IgD-negative memory B cell (primary cell): ENCODE measurements at regions not wholly inside any gene's neighbourhood (a gene's known extent, or its start where the extent isn't known, plus 50 kb on each side); places are given as distances from the start of the nearest gene placed in this dataset.

Experiments used
- H3K27ac Mint-ChIP-seq, 3 donors: one replicate each; pipeline ENCODE4 v1.8.0; 2020 to 2022; ENCODE audit warnings: mild to moderate bottlenecking in 3 of 3, mixed read lengths in 3 of 3, moderate library complexity in 1 of 3
- H3K27me3 Mint-ChIP-seq: one replicate; pipeline ENCODE4 v1.8.0; 2021; ENCODE audit warnings: mixed read lengths
- H3K36me3 Mint-ChIP-seq: one replicate; pipeline ENCODE4 v1.8.0; 2020; ENCODE audit warnings: mild to moderate bottlenecking, mixed read lengths
- H3K4me1 Mint-ChIP-seq, 3 donors: one replicate each; pipeline ENCODE4 v1.8.0; 2020 to 2022; ENCODE audit warnings: mixed read lengths in 3 of 3, mild to moderate bottlenecking in 1 of 3
- H3K4me3 Mint-ChIP-seq, 4 donors: one replicate each; pipeline ENCODE4 v1.8.0; 2020 to 2022; ENCODE audit warnings: mild to moderate bottlenecking in 4 of 4, mixed read lengths in 4 of 4, moderate library complexity in 3 of 4
- H3K9me3 Mint-ChIP-seq, 3 donors: one replicate each; pipeline ENCODE4 v1.8.0; 2020 to 2021; ENCODE audit warnings: mixed read lengths in 3 of 3, mild to moderate bottlenecking in 1 of 3

DNA sequence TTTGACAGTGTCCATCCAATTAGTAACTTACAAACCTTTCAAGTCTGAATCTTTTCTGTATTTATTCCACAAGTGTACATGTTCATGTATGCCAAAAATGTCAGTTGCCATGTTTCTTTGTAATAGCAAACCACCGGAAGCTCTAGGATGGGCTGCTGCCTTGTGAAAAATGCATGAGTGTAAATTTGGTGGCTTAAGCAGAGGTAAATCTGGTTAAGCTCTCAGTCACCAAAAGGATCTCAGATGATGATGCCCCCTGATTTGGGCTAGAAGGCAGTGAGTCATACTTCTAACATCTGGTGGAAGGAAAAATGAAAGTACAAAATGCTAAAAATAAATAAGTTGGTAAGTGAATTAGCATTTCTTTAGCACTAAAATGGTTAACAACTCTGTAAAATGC lies 567.5 kb downstream of the ELAVL2 start:
- Mint-ChIP-seq H3K36me3 (no peaks in the 10 kb centered on the region), H3K27me3 (no peaks in the 10 kb centered on the region), H3K27ac (no peak overlapping the region), H3K9me3 (peaks cover 0 to 12% (median 1%) of the 10 kb centered on the region in 3 donors), H3K4me1 (no peaks in the 10 kb centered on the region), H3K4me3 (no peak overlapping the region)

DNA sequence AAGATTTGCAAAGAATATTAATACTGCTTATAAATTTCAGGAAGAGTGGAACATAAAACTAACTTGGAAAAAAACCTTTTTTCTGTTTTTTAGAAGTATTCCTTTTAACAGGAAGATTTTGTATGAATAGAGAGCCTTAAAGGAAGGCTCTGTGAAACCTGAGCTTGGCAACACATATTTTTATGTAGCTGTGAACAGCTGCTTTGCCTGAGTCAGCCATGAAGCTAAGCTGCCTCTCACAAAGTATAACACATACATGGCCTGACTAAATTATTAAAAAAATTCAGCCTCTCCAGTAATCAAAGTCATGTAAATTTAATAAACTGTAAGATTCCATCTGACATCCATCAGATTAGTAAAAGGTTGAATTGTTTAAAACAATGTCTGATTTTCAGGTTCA lies 547.5 kb downstream of the ELAVL2 start:
- Mint-ChIP-seq H3K4me3 (no peak overlapping the region), H3K36me3 (no peaks in the 10 kb centered on the region), H3K27ac (no peak overlapping the region), H3K9me3 (peaks cover 0 to 6% (median 3%) of the 10 kb centered on the region in 3 donors), H3K27me3 (no peaks in the 10 kb centered on the region), H3K4me1 (no peaks in the 10 kb centered on the region)

GRCh38 chr9:23287390-23287789 lies 538.6 kb downstream of the ELAVL2 start:
- Mint-ChIP-seq H3K27ac (no peak overlapping the region), H3K27me3 (no peaks in the 10 kb centered on the region), H3K4me3 (peak overlapping the region in 1 of 4 donors; percentile 10), H3K36me3 (no peaks in the 10 kb centered on the region), H3K9me3 (peaks cover 2 to 14% (median 6%) of the 10 kb centered on the region in 3 donors), H3K4me1 (no peaks in the 10 kb centered on the region)

DNA sequence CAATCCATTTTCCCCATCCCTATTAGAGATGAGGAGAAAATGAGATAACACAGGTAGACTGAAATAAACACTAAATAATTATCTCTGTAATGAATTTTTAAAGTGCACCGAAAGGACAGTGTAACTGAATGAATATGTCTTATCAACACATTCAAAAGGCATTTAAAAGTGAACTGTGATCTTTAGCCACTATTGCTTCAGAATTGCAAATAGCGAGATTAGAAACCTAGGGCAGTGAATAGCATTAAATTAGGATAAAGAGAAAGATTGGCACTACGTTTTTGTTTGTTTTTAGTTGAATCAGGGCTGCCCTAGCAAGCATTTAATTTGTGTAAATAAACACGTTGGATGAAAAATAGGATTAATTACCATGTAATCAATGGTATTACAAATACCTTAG lies 537.5 kb downstream of the ELAVL2 start:
- H3K4me1 Mint-ChIP-seq = no peaks in the 10 kb centered on the region
- no peak overlapping the region for H3K27ac Mint-ChIP-seq
- H3K9me3 Mint-ChIP-seq = peaks cover 2 to 14% (median 6%) of the 10 kb centered on the region in 3 donors
- H3K36me3 Mint-ChIP-seq = no peaks in the 10 kb centered on the region
- H3K27me3 Mint-ChIP-seq = no peaks in the 10 kb centered on the region
- no peak overlapping the region for H3K4me3 Mint-ChIP-seq

GRCh38 chr9:23290973-23291372 lies 535.1 kb downstream of the ELAVL2 start:
- Mint-ChIP-seq H3K4me3 (no peak overlapping the region), H3K4me1 (no peaks in the 10 kb centered on the region), H3K9me3 (peaks cover 2 to 14% (median 4%) of the 10 kb centered on the region in 3 donors), H3K27ac (no peak overlapping the region), H3K27me3 (no peaks in the 10 kb centered on the region), H3K36me3 (no peaks in the 10 kb centered on the region)

GRCh38 chr9:23302281-23302680 lies 523.8 kb downstream of the ELAVL2 start:
- Mint-ChIP-seq H3K4me3 (no peak overlapping the region), H3K36me3 (peaks cover 1% of the 10 kb centered on the region), H3K27ac (no peak overlapping the region), H3K9me3 (peaks cover 2 to 15% (median 7%) of the 10 kb centered on the region in 3 donors), H3K27me3 (no peaks in the 10 kb centered on the region), H3K4me1 (no peaks in the 10 kb centered on the region)

- H3K27ac Mint-ChIP-seq = no peak overlapping the region
- no peaks in the 10 kb centered on the region for H3K27me3 Mint-ChIP-seq
- H3K4me1 Mint-ChIP-seq = peaks cover 0 to 1% (median 0%) of the 10 kb centered on the region in 3 donors
- peaks cover 2 to 13% (median 5%) of the 10 kb centered on the region in 3 donors for H3K9me3 Mint-ChIP-seq
- H3K36me3 Mint-ChIP-seq = peaks cover 1% of the 10 kb centered on the region
- no peak overlapping the region for H3K4me3 Mint-ChIP-seq
These were observed 519.3 kb downstream of the ELAVL2 start for GRCh38 chr9:23306731-23307130.

GRCh38 chr9:23307731-23308513 lies 518.1 kb downstream of the ELAVL2 start:
- Mint-ChIP-seq H3K27ac (no peak overlapping the region), H3K36me3 (no peaks in the 10 kb centered on the region), H3K4me1 (peaks cover 0 to 1% (median 0%) of the 10 kb centered on the region in 3 donors), H3K4me3 (no peak overlapping the region), H3K9me3 (peaks cover 2 to 16% (median 2%) of the 10 kb centered on the region in 3 donors), H3K27me3 (no peaks in the 10 kb centered on the region)

DNA sequence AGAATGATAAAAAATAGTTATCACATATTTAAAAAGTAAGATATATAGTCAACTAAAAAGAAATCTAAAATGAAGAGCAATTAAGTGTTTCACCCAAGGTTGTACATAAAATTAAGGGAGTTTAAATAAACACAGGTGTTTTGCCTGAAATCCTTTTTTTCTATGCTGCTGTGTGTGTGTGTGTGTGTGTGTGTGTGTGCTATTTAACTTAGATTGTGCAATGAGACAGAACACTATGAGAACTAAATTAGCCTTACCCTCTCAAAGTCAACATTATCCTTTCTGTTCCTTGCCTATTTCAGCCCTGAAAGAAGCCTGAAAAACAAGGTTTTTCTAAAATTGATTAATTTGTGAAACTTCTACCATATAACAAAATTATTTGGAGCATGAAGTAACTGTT lies 516.2 kb downstream of the ELAVL2 start:
- no peak overlapping the region for H3K4me3 Mint-ChIP-seq
- H3K27ac Mint-ChIP-seq = no peak overlapping the region
- peaks cover 2 to 12% (median 5%) of the 10 kb centered on the region in 3 donors for H3K9me3 Mint-ChIP-seq
- H3K27me3 Mint-ChIP-seq = no peaks in the 10 kb centered on the region
- no peaks in the 10 kb centered on the region for H3K36me3 Mint-ChIP-seq
- peaks cover 0 to 1% (median 0%) of the 10 kb centered on the region in 3 donors for H3K4me1 Mint-ChIP-seq

GRCh38 chr9:23314247-23314646 lies 511.8 kb downstream of the ELAVL2 start:
- Mint-ChIP-seq H3K36me3 (no peaks in the 10 kb centered on the region), H3K9me3 (peaks cover 0 to 8% (median 3%) of the 10 kb centered on the region in 3 donors), H3K4me1 (peaks cover 0 to 1% (median 0%) of the 10 kb centered on the region in 3 donors), H3K27me3 (no peaks in the 10 kb centered on the region), H3K27ac (no peak overlapping the region), H3K4me3 (no peak overlapping the region)

DNA sequence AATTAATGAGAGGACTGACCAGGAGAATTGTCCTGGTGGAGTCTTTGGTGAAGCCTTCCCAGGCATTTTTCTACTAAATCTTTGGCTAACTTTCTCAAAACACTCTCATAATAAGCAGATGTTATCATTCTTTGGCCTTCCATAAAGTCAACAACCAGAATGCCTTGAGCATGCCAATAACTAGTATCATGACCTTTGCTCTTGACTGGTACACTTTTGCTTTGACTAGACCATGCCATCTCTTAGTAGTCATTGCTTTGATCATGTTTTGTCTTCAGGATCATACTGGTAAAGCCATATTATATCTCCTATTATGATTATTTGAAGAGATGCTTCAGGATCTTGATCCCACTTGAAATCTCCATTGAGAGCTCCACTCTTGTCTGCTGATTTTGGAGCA lies 506.9 kb downstream of the ELAVL2 start:
- Mint-ChIP-seq H3K27me3 (no peaks in the 10 kb centered on the region), H3K27ac (no peak overlapping the region), H3K4me3 (no peak overlapping the region), H3K36me3 (no peaks in the 10 kb centered on the region), H3K9me3 (peaks cover 0 to 5% (median 3%) of the 10 kb centered on the region in 3 donors), H3K4me1 (no peaks in the 10 kb centered on the region)

- Mint-ChIP-seq H3K9me3 (peaks cover 0 to under 1% (median 0%) of the 10 kb centered on the region in 3 donors), H3K4me1 (no peaks in the 10 kb centered on the region), H3K4me3 (no peak overlapping the region), H3K36me3 (no peaks in the 10 kb centered on the region), H3K27me3 (no peaks in the 10 kb centered on the region), H3K27ac (no peak overlapping the region)
These were observed 505.0 kb downstream of the ELAVL2 start for GRCh38 chr9:23321049-23321448.

DNA sequence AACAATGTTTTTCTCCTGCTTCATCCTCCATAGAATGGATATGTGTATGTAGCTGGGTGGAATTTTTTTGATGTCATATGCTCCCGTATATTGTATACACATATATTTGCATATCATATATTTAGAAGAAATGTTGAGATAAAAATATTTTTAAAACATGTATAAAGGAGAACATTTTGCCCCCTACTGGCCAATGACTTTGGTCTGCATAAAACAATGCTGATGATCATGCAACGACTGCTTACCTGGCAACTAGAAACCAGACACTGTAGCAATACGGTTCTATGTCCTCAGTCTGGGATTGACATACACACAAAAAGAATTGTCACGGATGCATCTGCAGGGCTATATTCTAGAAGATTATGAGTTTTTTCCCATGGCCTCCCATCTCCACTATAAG lies 503.6 kb downstream of the ELAVL2 start:
- Mint-ChIP-seq H3K27ac (no peak overlapping the region), H3K4me1 (no peaks in the 10 kb centered on the region), H3K36me3 (no peaks in the 10 kb centered on the region), H3K9me3 (peaks cover 0 to 2% (median 0%) of the 10 kb centered on the region in 3 donors), H3K27me3 (no peaks in the 10 kb centered on the region), H3K4me3 (no peak overlapping the region)

DNA sequence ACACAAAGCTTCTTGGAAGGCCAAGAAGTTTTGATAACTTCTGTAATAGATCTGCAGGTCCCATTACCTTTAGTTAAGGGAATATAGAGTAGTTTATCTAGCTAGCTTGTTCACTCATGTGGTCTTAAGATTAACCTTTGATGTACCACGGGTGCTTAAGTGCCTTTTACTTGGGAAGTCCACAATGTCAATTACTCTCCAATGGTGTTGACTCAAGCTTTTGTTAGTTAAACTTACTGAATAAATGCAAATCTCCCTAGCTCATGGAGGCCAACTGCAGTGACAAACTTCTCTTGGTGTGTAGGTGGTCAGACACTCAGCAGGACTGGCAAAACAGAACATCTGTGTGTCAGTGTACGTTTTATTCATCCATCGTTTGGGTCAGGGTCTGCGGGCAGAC lies 501.5 kb downstream of the ELAVL2 start:
- no peak overlapping the region for H3K27ac Mint-ChIP-seq
- no peaks in the 10 kb centered on the region for H3K4me1 Mint-ChIP-seq
- peaks cover 0 to 4% (median 2%) of the 10 kb centered on the region in 3 donors for H3K9me3 Mint-ChIP-seq
- H3K27me3 Mint-ChIP-seq = no peaks in the 10 kb centered on the region
- H3K36me3 Mint-ChIP-seq = no peaks in the 10 kb centered on the region
- H3K4me3 Mint-ChIP-seq = no peak overlapping the region

GRCh38 chr9:23326597-23326996 lies 499.4 kb downstream of the ELAVL2 start:
- H3K36me3 Mint-ChIP-seq = no peaks in the 10 kb centered on the region
- H3K9me3 Mint-ChIP-seq = peaks cover 2 to 15% (median 2%) of the 10 kb centered on the region in 3 donors

GRCh38 chr9:23341346-23341745 lies 484.7 kb downstream of the ELAVL2 start:
- Mint-ChIP-seq H3K4me1 (no peaks in the 10 kb centered on the region), H3K27me3 (no peaks in the 10 kb centered on the region), H3K4me3 (no peak overlapping the region), H3K27ac (no peak overlapping the region), H3K9me3 (peaks cover 0 to 8% (median 3%) of the 10 kb centered on the region in 3 donors), H3K36me3 (no peaks in the 10 kb centered on the region)

More at GRCh38 chr9:23326597-23326996, 499.4 kb downstream of the ELAVL2 start:
- Mint-ChIP-seq H3K4me1 (peaks cover 0 to 1% (median 0%) of the 10 kb centered on the region in 3 donors), H3K27me3 (no peaks in the 10 kb centered on the region), H3K27ac (no peak overlapping the region), H3K4me3 (no peak overlapping the region)
